ENCODE measurements at regions not wholly inside any gene's neighbourhood (a gene's known extent, or its start where the extent isn't known, plus 50 kb on each side); places are given as distances from the start of the nearest gene placed in this dataset.

GRCh38 chr4:12492730-12493393 is 991.3 kb downstream of the RAB28 start:
- TF ChIP-seq FOXP2 (optimal IDR thresholded peaks at IDR 0.05; ENCODE audit: borderline replicate concordance, extremely low read depth, extremely low read length, insufficient read depth) (no peak), TAF1 (IDR thresholded peaks at IDR 0.05; ENCODE audit: borderline replicate concordance, insufficient read depth, low read length) (no peak), POLR2AphosphoS5 (IDR thresholded peaks at IDR 0.05; ENCODE audit: low read depth, low read length) (no peak), SIN3A (IDR thresholded peaks at IDR 0.05; ENCODE audit: borderline replicate concordance, insufficient read depth, low read length) (no peak)
- TF ChIP-seq, protein P1, sequence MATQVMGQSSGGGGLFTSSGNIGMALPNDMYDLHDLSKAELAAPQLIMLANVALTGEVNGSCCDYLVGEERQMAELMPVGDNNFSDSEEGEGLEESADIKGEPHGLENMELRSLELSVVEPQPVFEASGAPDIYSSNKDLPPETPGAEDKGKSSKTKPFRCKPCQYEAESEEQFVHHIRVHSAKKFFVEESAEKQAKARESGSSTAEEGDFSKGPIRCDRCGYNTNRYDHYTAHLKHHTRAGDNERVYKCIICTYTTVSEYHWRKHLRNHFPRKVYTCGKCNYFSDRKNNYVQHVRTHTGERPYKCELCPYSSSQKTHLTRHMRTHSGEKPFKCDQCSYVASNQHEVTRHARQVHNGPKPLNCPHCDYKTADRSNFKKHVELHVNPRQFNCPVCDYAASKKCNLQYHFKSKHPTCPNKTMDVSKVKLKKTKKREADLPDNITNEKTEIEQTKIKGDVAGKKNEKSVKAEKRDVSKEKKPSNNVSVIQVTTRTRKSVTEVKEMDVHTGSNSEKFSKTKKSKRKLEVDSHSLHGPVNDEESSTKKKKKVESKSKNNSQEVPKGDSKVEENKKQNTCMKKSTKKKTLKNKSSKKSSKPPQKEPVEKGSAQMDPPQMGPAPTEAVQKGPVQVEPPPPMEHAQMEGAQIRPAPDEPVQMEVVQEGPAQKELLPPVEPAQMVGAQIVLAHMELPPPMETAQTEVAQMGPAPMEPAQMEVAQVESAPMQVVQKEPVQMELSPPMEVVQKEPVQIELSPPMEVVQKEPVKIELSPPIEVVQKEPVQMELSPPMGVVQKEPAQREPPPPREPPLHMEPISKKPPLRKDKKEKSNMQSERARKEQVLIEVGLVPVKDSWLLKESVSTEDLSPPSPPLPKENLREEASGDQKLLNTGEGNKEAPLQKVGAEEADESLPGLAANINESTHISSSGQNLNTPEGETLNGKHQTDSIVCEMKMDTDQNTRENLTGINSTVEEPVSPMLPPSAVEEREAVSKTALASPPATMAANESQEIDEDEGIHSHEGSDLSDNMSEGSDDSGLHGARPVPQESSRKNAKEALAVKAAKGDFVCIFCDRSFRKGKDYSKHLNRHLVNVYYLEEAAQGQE (IDR thresholded peaks at IDR 0.05; ENCODE audit: insufficient read depth in 1 of 2, low read depth in 2 of 2, low read length in 2 of 2): no peak

DNA sequence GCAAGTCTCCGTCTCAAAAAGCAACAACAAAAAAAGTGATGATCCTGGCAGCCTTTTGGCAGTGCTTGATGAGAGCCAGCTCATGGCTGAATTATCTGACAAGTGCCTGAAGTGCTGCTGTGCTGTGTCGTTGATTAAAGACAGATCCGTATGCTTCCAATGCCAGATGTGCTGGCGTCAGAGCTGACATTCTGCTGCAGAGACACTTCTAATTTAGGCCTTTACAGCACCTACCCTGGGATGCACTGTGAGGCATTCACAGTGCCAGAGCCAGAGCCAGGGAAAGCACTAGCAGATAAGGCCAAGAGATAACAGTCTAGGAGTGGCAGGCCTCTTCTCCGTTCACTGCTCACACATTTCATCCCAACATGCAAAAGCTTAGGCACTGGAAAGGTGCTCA is 995.5 kb downstream of the RAB28 start:
- TF ChIP-seq FOXP2 (optimal IDR thresholded peaks at IDR 0.05; ENCODE audit: borderline replicate concordance, extremely low read depth, extremely low read length, insufficient read depth) (no peak), SIN3A (IDR thresholded peaks at IDR 0.05; ENCODE audit: borderline replicate concordance, insufficient read depth, low read length) (no peak), TAF1 (IDR thresholded peaks at IDR 0.05; ENCODE audit: borderline replicate concordance, insufficient read depth, low read length) (no peak), POLR2AphosphoS5 (IDR thresholded peaks at IDR 0.05; ENCODE audit: low read depth, low read length) (no peak)
- TF ChIP-seq, protein P1 (IDR thresholded peaks at IDR 0.05; ENCODE audit: insufficient read depth in 1 of 2, low read depth in 2 of 2, low read length in 2 of 2): no peak

DNA sequence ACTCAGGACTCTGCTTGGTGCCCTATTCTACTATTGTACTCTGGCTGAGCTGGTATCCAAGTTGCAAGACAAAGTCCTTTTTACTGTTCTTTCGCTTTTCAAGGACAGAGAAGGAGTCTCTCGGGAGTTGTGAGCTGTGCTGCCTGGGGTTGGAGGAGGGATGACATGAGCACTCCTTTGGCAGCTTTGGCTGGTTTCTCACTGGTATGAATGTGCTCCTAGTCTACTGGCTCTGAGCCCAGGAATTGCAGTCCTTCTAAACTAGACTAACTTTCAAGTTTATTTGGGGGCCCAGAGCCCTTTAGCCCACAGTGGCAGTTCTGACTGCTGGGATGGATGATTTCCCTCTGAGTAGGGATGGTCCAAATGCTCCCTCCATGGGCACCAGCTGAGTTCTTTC is 997.1 kb downstream of the RAB28 start:
- TF ChIP-seq, protein P1 (IDR thresholded peaks at IDR 0.05; ENCODE audit: insufficient read depth in 1 of 2, low read depth in 2 of 2, low read length in 2 of 2): no peak
- TF ChIP-seq TAF1 (IDR thresholded peaks at IDR 0.05; ENCODE audit: borderline replicate concordance, insufficient read depth, low read length) (no peak), SIN3A (IDR thresholded peaks at IDR 0.05; ENCODE audit: borderline replicate concordance, insufficient read depth, low read length) (no peak), FOXP2 (optimal IDR thresholded peaks at IDR 0.05; ENCODE audit: borderline replicate concordance, extremely low read depth, extremely low read length, insufficient read depth) (no peak), POLR2AphosphoS5 (IDR thresholded peaks at IDR 0.05; ENCODE audit: low read depth, low read length) (no peak)

GRCh38 chr4:12472087-12472486 is 1012.1 kb downstream of the RAB28 start:
- TF ChIP-seq POLR2AphosphoS5 (IDR thresholded peaks at IDR 0.05; ENCODE audit: low read depth, low read length) (no peak), TAF1 (IDR thresholded peaks at IDR 0.05; ENCODE audit: borderline replicate concordance, insufficient read depth, low read length) (no peak), SIN3A (IDR thresholded peaks at IDR 0.05; ENCODE audit: borderline replicate concordance, insufficient read depth, low read length) (no peak), FOXP2 (optimal IDR thresholded peaks at IDR 0.05; ENCODE audit: borderline replicate concordance, extremely low read depth, extremely low read length, insufficient read depth) (no peak)
- TF ChIP-seq, protein P1 (IDR thresholded peaks at IDR 0.05; ENCODE audit: insufficient read depth in 1 of 2, low read depth in 2 of 2, low read length in 2 of 2): no peak
